Esophagus squamous epithelium (tissue), 5 donors: ENCODE measurements at regions not wholly inside any gene's neighbourhood (a gene's known extent, or its start where the extent isn't known, plus 50 kb on each side); places are given as distances from the start of the nearest gene placed in this dataset.

Experiments
- DNase-seq: peaks from one replicate; lab custom pipeline; 2025; lab: John Stamatoyannopoulos, UW
- H3K27ac ChIP-seq, 4 donors: fragments of 200-600 bp; sonication (generic); one replicate each; pipeline ENCODE4 v1.5.1; 2016 to 2019; ENCODE audit warnings: mild to moderate bottlenecking in 1 of 4
- H3K27me3 ChIP-seq, 4 donors: fragments of 200-600 bp; sonication (generic); 1 replicate in 3 of 4; 2 replicates in 1 of 4; pipeline versions ENCODE4 v1.5.1 to v1.6.0; 2017 to 2021; ENCODE audit warnings: antibody characterized with exemption in 1 of 4
- H3K36me3 ChIP-seq, 3 donors: fragments of 200-600 bp; sonication (generic); one replicate each; pipeline ENCODE4 v1.5.1; 2016 to 2019
- H3K4me1 ChIP-seq, 3 donors: fragments of 200-600 bp; sonication (generic); one replicate each; pipeline ENCODE4 v1.5.1; 2017 to 2019
- H3K4me3 ChIP-seq, 4 donors: fragments of 200-600 bp; sonication (generic); 1 replicate in 3 of 4; 2 replicates in 1 of 4; pipeline ENCODE4 v1.5.1; 2016 to 2019; ENCODE audit warnings: mild to moderate bottlenecking in 2 of 4, moderate library complexity in 1 of 4
- H3K9me3 ChIP-seq, 3 donors: fragments of 200-600 bp; sonication (generic); one replicate each; pipeline ENCODE4 v1.5.1; 2016 to 2019
- CTCF ChIP-seq, 6 experiments: fragments of 450-650 bp in 4 of 6; fragments of 200-600 bp in 2 of 6; sonication (generic) in 2 of 6; IDR thresholded peaks; one replicate each; pipeline ENCODE4 v1.5.1; 2016 to 2019; ENCODE audit warnings: antibody characterized with exemption in 6 of 6, mild to moderate bottlenecking in 4 of 6, moderate library complexity in 4 of 6
- POLR2A ChIP-seq, 4 donors: fragments of 450-650 bp; IDR thresholded peaks; one replicate each; pipeline ENCODE4 v1.6.1; 2017; ENCODE audit warnings: antibody characterized with exemption in 4 of 4, mild to moderate bottlenecking in 4 of 4, moderate library complexity in 3 of 4
- whole genome bisulfite sequencing, 2 donors: methylation state at CpG; one replicate each; pipeline ENCODE4 v1.1.5; 2018; 5-methylcytosine and 5-hydroxymethylcytosine counted together
- intact Hi-C: fragments of 100-400 bp; cut with DNase I; formaldehyde crosslinking; loops from one replicate; pipeline ENCODE4 v1.15.0; 2022
- donor health status: DM: yes; HTN: yes; CAD: no.

GRCh38 chr2:145835665-145836064, 1315.7 kb upstream of the ZEB2 start:
- WGBS, 2 donors, result 75 to 87% methylated on average over 1 of the region's 1 CpG
- no peak overlapping the region for H3K4me3 ChIP-seq
- H3K27ac ChIP-seq, result no peak overlapping the region
- intact Hi-C loops, result no loop called here
- no peaks in the 10 kb centered on the region for H3K4me1 ChIP-seq
- no peaks in the 10 kb centered on the region for H3K36me3 ChIP-seq
- H3K9me3 ChIP-seq, result no peaks in the 10 kb centered on the region
- DNase-seq, result no peak
- TF ChIP-seq CTCF (IDR thresholded peaks at IDR 0.05), result no peak
- TF ChIP-seq POLR2A (IDR thresholded peaks at IDR 0.05), result no peak
- no peaks in the 10 kb centered on the region for H3K27me3 ChIP-seq

- TF ChIP-seq POLR2A (IDR thresholded peaks at IDR 0.05) (no peak), CTCF (IDR thresholded peaks at IDR 0.05) (no peak)
- Histone ChIP-seq H3K4me3 (no peak overlapping the region), H3K36me3 (no peaks in the 10 kb centered on the region), H3K4me1 (no peaks in the 10 kb centered on the region), H3K9me3 (no peaks in the 10 kb centered on the region), H3K27me3 (no peaks in the 10 kb centered on the region), H3K27ac (no peak overlapping the region)
- intact Hi-C loops, result no loop called here
- 81 to 83% methylated on average over 5 of the region's 5 CpGs for WGBS, 2 donors
- DNase-seq, result no peak
Measured at GRCh38 chr2:145832681-145833080, 1312.8 kb upstream of the ZEB2 start.

GRCh38 chr2:145829931-145830330, 1310.0 kb upstream of the ZEB2 start:
- intact Hi-C loops, result no loop called here
- Histone ChIP-seq H3K27ac (no peak overlapping the region), H3K9me3 (no peaks in the 10 kb centered on the region), H3K36me3 (no peaks in the 10 kb centered on the region), H3K4me1 (no peaks in the 10 kb centered on the region), H3K4me3 (no peak overlapping the region), H3K27me3 (no peaks in the 10 kb centered on the region)
- DNase-seq, result no peak
- TF ChIP-seq CTCF (IDR thresholded peaks at IDR 0.05) (no peak), POLR2A (IDR thresholded peaks at IDR 0.05) (no peak)

- H3K27ac ChIP-seq, result no peak overlapping the region
- DNase-seq, result no peak
- H3K36me3 ChIP-seq, result no peaks in the 10 kb centered on the region
- 78 to 86% methylated on average over 2 of the region's 2 CpGs for WGBS, 2 donors
- H3K27me3 ChIP-seq, result no peaks in the 10 kb centered on the region
- H3K4me3 ChIP-seq, result no peak overlapping the region
- no peak for TF ChIP-seq CTCF (IDR thresholded peaks at IDR 0.05)
- no peak for TF ChIP-seq POLR2A (IDR thresholded peaks at IDR 0.05)
- no peaks in the 10 kb centered on the region for H3K9me3 ChIP-seq
- no peaks in the 10 kb centered on the region for H3K4me1 ChIP-seq
- intact Hi-C loops, result no loop called here
Measured at GRCh38 chr2:145827235-145827634, 1307.3 kb upstream of the ZEB2 start.

- H3K27me3 ChIP-seq, result no peaks in the 10 kb centered on the region
- 64 to 75% methylated on average over 3 of the region's 3 CpGs for WGBS, 2 donors
- DNase-seq, result no peak
- H3K27ac ChIP-seq, result no peak overlapping the region
- intact Hi-C loops, result no loop called here
- H3K4me1 ChIP-seq, result no peaks in the 10 kb centered on the region
- TF ChIP-seq POLR2A (IDR thresholded peaks at IDR 0.05) (no peak), CTCF (IDR thresholded peaks at IDR 0.05) (no peak)
- H3K4me3 ChIP-seq, result no peak overlapping the region
- no peaks in the 10 kb centered on the region for H3K9me3 ChIP-seq
- no peaks in the 10 kb centered on the region for H3K36me3 ChIP-seq
Measured at GRCh38 chr2:145824384-145824783, 1304.5 kb upstream of the ZEB2 start.
